MM.1S (cell line): ENCODE measurements at regions not wholly inside any gene's neighbourhood (a gene's known extent, or its start where the extent isn't known, plus 50 kb on each side); places are given as distances from the start of the nearest gene placed in this dataset.

Experiments used
- CTCF ChIP-seq: fragments of 300-600 bp; sonication (generic); IDR thresholded peaks from 2 replicates; pipeline ENCODE4 v1.5.1; 2016; ENCODE audit warnings: antibody characterized with exemption, low read length, mixed read lengths
- EZH2 ChIP-seq: fragments of 300-600 bp; sonication (generic); optimal IDR thresholded peaks from 2 replicates; pipeline ENCODE3; 2017; ENCODE audit warnings: low read depth, mild to moderate bottlenecking, antibody characterized with exemption, low read length, mixed read lengths
- EZH2phosphoT487 ChIP-seq: fragments of 300-600 bp; sonication (generic); IDR thresholded peaks from 2 replicates; pipeline ENCODE4 v1.6.1; 2018; ENCODE audit warnings: antibody characterized with exemption, low read length

- TF ChIP-seq CTCF, result no peak
- TF ChIP-seq EZH2, result no peak
- no peak for TF ChIP-seq EZH2phosphoT487
Observed at GRCh38 chr20:47875297-47876025, 90.2 kb upstream of the SULF2 start.
